Hepatocyte (in vitro differentiated cells): ENCODE measurements at regions not wholly inside any gene's neighbourhood (a gene's known extent, or its start where the extent isn't known, plus 50 kb on each side); places are given as distances from the start of the nearest gene placed in this dataset.
"Not testable (repeated sequence)": the region's sequence is repeated elsewhere in the genome, so short reads cannot be mapped to it uniquely, and the experiment has no call there.

ENCODE experiments used
- DNase-seq: peaks from one replicate; pipeline ENCODE4 v3.0.0-alpha.2; 2016; ENCODE audit warnings: low spot score
- H2AFZ ChIP-seq: fragments of 200-600 bp; sonication (generic); 2 replicates; pipeline ENCODE4 v1.6.0; 2016; ENCODE audit warnings: antibody characterized with exemption, mild to moderate bottlenecking
- H3K27ac ChIP-seq: fragments of 200-600 bp; sonication (generic); 2 replicates; pipeline ENCODE4 v1.5.1; 2016; ENCODE audit warnings: mild to moderate bottlenecking
- H3K27me3 ChIP-seq: fragments of 200-600 bp; sonication (generic); 2 replicates; pipeline ENCODE4 v1.6.1; 2016
- H3K36me3 ChIP-seq: fragments of 200-600 bp; sonication (generic); replicated peaks from 2 replicates; pipeline ENCODE4 v1.5.1; 2016; ENCODE audit warnings: low read depth; ENCODE audit not compliant: insufficient read depth
- H3K4me1 ChIP-seq: fragments of 200-600 bp; sonication (generic); 2 replicates; pipeline ENCODE4 v1.5.1; 2016; ENCODE audit warnings: mild to moderate bottlenecking, moderate library complexity; ENCODE audit not compliant: insufficient read depth
- H3K4me2 ChIP-seq: fragments of 200-600 bp; sonication (generic); 2 replicates; pipeline ENCODE4 v1.6.0; 2016
- H3K4me3 ChIP-seq: fragments of 200-600 bp; sonication (generic); 2 replicates; pipeline ENCODE4 v1.5.1; 2016; ENCODE audit warnings: mild to moderate bottlenecking
- H3K79me2 ChIP-seq: fragments of 200-600 bp; sonication (generic); 2 replicates; pipeline ENCODE4 v1.6.0; 2017; ENCODE audit warnings: mild to moderate bottlenecking
- H3K9me2 ChIP-seq: fragments of 200-600 bp; sonication (generic); replicated peaks from 2 replicates; pipeline ENCODE4 v1.6.0; 2017; ENCODE audit warnings: mild to moderate bottlenecking; ENCODE audit not compliant: insufficient read depth
- H3K9me3 ChIP-seq: fragments of 200-600 bp; sonication (generic); 2 replicates; pipeline ENCODE4 v1.5.1; 2016; ENCODE audit warnings: low read depth, mild to moderate bottlenecking
- H4K20me1 ChIP-seq: fragments of 200-600 bp; sonication (generic); 2 replicates; pipeline ENCODE4 v1.6.0; 2016; ENCODE audit warnings: mild to moderate bottlenecking; ENCODE audit not compliant: insufficient read depth, poor library complexity, severe bottlenecking
- EZH2 ChIP-seq: fragments of 200-600 bp; sonication (generic); IDR thresholded peaks from 2 replicates; pipeline ENCODE4 v1.6.1; 2016; ENCODE audit warnings: antibody characterized with exemption, mild to moderate bottlenecking, borderline replicate concordance
- EZH2phosphoT487 ChIP-seq: fragments of 200-600 bp; sonication (generic); IDR thresholded peaks from one replicate; pipeline ENCODE4 v1.6.1; 2018; ENCODE audit warnings: antibody characterized with exemption, mild to moderate bottlenecking, low read depth, moderate library complexity; ENCODE audit not compliant: unreplicated experiment, severe bottlenecking
- WGBS: methylation state at CpG from one replicate; pipeline ENCODE4 v1.1.6; 2016; ENCODE audit warnings: low lambda C conversion rate; ENCODE audit errors: missing lambda C conversion rate; 5-methylcytosine and 5-hydroxymethylcytosine counted together
- TF ChIP-seq, protein P1 (sequence below): fragments of 200-600 bp; sonication (generic); IDR thresholded peaks from 2 replicates; pipeline ENCODE4 v1.5.1; 2016; ENCODE audit warnings: antibody characterized with exemption, mild to moderate bottlenecking; ENCODE audit not compliant: poor library complexity

DNA sequence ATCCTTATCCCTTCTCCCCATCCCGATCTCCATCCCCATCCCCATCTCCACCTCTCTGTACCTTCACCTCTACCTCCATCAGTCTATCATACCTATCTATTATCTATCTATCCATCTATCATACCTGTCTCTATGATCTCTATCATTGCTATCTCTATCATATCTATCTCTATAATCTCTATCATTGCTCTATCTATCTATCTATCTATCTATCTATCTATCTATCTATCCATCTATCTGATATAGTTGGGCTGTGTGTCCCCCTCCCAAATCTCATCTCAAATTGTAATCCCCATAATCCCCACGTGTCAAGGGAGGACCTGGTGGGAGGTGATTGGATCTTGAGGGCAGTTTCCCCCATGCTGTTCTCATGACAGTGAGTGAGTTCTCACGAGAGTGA is 97.9 kb upstream of the PAXBP1 start:
- Histone ChIP-seq H2AFZ (no peak overlapping the region), H3K9me3 (no peaks in the 10 kb centered on the region), H3K27ac (no peak overlapping the region), H3K9me2 (no peaks in the 10 kb centered on the region), H4K20me1 (no peaks in the 10 kb centered on the region), H3K4me1 (no peaks in the 10 kb centered on the region), H3K27me3 (peaks cover 18% of the 10 kb centered on the region), H3K4me2 (no peak overlapping the region), H3K4me3 (no peak overlapping the region), H3K79me2 (no peaks in the 10 kb centered on the region), H3K36me3 (no peaks in the 10 kb centered on the region)
- no peak for DNase-seq
- TF ChIP-seq EZH2 (no peak), EZH2phosphoT487 (no peak)
- TF ChIP-seq, protein P1, sequence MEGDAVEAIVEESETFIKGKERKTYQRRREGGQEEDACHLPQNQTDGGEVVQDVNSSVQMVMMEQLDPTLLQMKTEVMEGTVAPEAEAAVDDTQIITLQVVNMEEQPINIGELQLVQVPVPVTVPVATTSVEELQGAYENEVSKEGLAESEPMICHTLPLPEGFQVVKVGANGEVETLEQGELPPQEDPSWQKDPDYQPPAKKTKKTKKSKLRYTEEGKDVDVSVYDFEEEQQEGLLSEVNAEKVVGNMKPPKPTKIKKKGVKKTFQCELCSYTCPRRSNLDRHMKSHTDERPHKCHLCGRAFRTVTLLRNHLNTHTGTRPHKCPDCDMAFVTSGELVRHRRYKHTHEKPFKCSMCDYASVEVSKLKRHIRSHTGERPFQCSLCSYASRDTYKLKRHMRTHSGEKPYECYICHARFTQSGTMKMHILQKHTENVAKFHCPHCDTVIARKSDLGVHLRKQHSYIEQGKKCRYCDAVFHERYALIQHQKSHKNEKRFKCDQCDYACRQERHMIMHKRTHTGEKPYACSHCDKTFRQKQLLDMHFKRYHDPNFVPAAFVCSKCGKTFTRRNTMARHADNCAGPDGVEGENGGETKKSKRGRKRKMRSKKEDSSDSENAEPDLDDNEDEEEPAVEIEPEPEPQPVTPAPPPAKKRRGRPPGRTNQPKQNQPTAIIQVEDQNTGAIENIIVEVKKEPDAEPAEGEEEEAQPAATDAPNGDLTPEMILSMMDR: no peak
- WGBS: 63% methylated on average over 3 of the region's 3 CpGs

DNA sequence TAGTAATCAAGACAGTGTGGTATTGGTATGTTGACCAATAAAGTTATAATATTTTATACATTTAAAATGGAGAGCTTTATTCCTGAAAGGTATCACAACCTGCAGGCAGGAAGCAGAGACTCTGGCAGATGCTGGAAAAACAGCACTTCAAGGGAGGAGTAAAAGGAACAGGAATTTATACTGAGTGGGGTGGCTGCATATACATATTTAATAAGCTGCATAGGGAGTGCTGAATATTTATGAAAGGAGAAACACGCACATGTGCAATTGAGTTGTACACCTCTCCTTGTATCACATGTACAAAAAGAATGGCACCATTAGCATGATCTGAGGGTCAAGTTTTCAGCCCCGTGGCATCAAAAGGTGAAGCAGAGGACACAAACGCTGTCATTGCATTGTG is 104.9 kb upstream of the PAXBP1 start:
- Histone ChIP-seq H3K4me3 (no peak overlapping the region), H3K9me3 (no peaks in the 10 kb centered on the region), H3K36me3 (no peaks in the 10 kb centered on the region), H3K27me3 (no peaks in the 10 kb centered on the region), H3K27ac (no peak overlapping the region), H3K9me2 (no peaks in the 10 kb centered on the region), H4K20me1 (no peaks in the 10 kb centered on the region), H3K4me1 (no peaks in the 10 kb centered on the region), H2AFZ (no peak overlapping the region), H3K4me2 (no peak overlapping the region), H3K79me2 (no peaks in the 10 kb centered on the region)
- 73% methylated on average over 3 of the region's 3 CpGs for WGBS
- no peak for TF ChIP-seq EZH2phosphoT487
- TF ChIP-seq, protein P1: no peak
- no peak for TF ChIP-seq EZH2
- no peak for DNase-seq

DNA sequence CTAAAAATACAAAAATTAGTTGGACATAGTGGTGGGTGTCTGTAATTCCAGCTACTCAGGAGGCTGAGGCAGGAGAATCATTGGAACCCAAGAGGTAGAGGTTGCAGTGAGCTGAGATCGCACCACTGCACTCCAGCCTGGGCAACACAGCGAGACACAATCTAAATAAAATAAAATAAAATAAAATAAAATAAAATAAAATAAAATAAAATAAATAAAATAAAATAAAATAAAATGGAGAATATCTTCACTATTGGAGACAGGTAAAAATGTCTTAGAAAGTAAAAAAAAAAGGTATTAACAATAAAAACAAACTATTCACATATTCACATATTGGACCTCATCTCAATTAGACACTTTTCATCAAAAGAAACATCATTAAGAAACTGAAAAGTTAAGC is 106.3 kb upstream of the PAXBP1 start:
- H3K4me1 ChIP-seq, H3K36me3 ChIP-seq, H3K4me3 ChIP-seq, DNase-seq, H4K20me1 ChIP-seq, H3K4me2 ChIP-seq, H3K79me2 ChIP-seq, H3K27ac ChIP-seq, H3K27me3 ChIP-seq, H3K9me3 ChIP-seq, H3K9me2 ChIP-seq, H2AFZ ChIP-seq: not testable (repeated sequence)
- 94% methylated on average over 2 of the region's 2 CpGs for WGBS

DNA sequence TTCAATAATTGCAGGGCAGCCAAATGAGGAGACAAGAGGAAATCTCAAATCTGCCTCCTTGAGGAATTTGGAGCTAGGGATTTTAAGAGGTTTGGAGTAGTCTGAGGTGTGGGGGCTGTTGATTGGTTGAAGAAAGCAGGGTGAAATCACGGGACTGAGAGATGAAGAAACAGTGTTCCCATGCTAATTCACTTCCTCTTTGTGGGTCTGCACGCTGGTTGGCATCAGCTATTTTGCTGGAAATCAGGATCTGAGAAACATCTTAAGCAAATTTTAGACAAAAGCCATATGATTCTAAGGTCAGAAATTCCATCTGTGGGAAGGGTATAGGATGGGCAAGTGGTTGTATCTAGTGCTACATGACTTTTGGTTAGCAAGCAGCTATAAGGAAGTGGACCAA is 107.1 kb upstream of the PAXBP1 start:
- no peak overlapping the region for H2AFZ ChIP-seq
- no peak overlapping the region for H3K4me2 ChIP-seq
- H3K9me2 ChIP-seq: no peaks in the 10 kb centered on the region
- H3K27ac ChIP-seq: no peak overlapping the region
- no peaks in the 10 kb centered on the region for H3K36me3 ChIP-seq
- no peaks in the 10 kb centered on the region for H4K20me1 ChIP-seq
- no peaks in the 10 kb centered on the region for H3K4me1 ChIP-seq
- DNase-seq: no peak
- H3K9me3 ChIP-seq: no peaks in the 10 kb centered on the region
- no peak overlapping the region for H3K4me3 ChIP-seq
- TF ChIP-seq, protein P1: no peak
- TF ChIP-seq EZH2 (no peak), EZH2phosphoT487 (no peak)
- H3K79me2 ChIP-seq: no peaks in the 10 kb centered on the region
- no peaks in the 10 kb centered on the region for H3K27me3 ChIP-seq
- WGBS: 58% methylated on average over 2 of the region's 2 CpGs
